ENCODE measurements at regions not wholly inside any gene's neighbourhood (a gene's known extent, or its start where the extent isn't known, plus 50 kb on each side); places are given as distances from the start of the nearest gene placed in this dataset.

DNA sequence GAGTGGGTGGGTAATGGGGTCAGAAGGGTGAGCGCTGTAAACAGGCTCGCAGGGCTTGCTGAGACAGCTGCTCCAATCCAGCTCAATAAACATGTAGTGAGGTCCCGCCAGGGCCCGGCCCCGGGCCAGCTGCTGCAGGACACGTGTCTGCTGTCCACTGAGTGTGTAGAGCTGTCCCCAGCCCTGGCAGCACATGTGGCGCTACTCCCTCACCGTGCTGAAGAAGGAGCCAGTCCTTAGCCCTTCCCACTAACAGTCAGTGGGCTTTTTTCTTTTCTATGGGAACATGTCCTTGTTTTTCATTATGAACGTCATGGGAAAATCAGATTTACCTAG, 78.9 kb upstream of the C1orf174 start:
- H3K27me3 ChIP-seq (ENCODE audit: control insufficient read depth, insufficient read depth, low read length), result no peaks in the 10 kb centered on the region
- no peaks in the 10 kb centered on the region for H3K36me3 ChIP-seq (ENCODE audit: control insufficient read depth, low read depth, low read length)
- no peaks in the 10 kb centered on the region for H3K4me1 ChIP-seq (ENCODE audit: control insufficient read depth, low read depth, low read length)
- no peak overlapping the region for H3K27ac ChIP-seq (ENCODE audit: low read length)
- H3K9ac ChIP-seq (ENCODE audit: low read length), result no peak overlapping the region
- no peaks in the 10 kb centered on the region for H3K9me3 ChIP-seq (ENCODE audit: control insufficient read depth, low read depth, low read length)
- no peak overlapping the region for H3K4me3 ChIP-seq (ENCODE audit: low read length)

DNA sequence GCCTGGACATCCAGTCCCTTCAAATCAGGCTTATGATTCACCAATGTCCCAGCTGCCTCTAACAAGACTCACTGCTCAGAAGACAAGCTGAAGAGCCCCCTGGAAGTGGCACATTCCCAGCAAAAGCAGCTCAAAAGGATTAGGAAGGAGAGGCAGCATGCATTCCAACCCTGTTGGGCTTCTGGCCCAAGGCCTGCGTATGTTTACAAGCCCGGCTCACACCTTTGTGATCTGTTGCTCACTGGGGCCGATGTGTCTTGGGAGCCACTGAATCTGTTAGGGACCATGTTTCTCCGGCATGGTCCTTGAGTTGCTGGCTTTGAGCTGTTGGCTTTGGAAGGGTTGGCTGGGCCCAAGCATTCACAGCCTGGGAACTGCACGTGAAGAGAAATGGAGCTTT, 81.2 kb upstream of the C1orf174 start:
- Histone ChIP-seq H3K9ac (ENCODE audit: low read length) (no peak overlapping the region), H3K27ac (ENCODE audit: low read length) (no peak overlapping the region), H3K4me1 (ENCODE audit: control insufficient read depth, low read depth, low read length) (no peaks in the 10 kb centered on the region), H3K4me3 (ENCODE audit: low read length) (no peak overlapping the region), H3K9me3 (ENCODE audit: control insufficient read depth, low read depth, low read length) (no peaks in the 10 kb centered on the region), H3K36me3 (ENCODE audit: control insufficient read depth, low read depth, low read length) (no peaks in the 10 kb centered on the region), H3K27me3 (ENCODE audit: control insufficient read depth, insufficient read depth, low read length) (no peaks in the 10 kb centered on the region)

DNA sequence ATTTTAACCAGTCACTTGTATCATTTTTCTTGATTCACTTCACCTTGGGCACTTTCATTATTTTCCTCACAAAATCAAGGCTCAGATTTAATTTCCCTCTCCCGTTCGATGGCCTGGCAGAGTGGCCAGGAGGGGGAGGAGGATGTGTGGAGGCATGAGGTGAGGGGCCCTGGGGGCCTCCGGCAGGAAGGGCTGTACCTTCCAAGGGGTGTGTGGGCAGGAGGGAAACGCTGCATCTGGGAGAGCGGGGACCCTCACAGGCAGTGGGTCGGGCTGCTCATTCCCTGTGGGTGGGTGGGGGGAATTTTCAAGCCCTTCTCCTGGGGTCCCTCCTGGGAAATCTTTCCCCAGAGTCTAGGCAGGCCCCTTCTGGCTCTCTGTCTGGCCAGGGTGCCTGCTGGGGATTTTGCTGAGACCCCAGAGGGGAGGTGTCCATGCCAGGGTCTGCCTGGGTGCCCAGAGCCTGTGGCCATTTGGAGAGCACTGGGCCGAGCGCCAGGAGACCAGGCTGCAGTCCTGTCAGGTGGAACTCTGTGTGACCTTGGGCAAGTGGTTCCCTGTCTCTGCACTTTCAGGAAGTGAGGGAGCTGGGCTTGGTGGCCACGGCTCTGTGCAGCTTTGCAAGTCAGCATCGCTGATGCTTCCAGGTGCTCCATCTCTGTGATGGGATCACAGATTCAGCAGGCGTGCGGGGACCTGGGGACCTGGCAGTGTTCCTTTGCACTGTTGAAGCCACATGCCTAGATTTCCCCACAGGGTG, 81.9 kb upstream of the C1orf174 start:
- Histone ChIP-seq H3K9ac (ENCODE audit: low read length) (no peak overlapping the region), H3K27me3 (ENCODE audit: control insufficient read depth, insufficient read depth, low read length) (no peaks in the 10 kb centered on the region), H3K4me3 (ENCODE audit: low read length) (no peak overlapping the region), H3K36me3 (ENCODE audit: control insufficient read depth, low read depth, low read length) (no peaks in the 10 kb centered on the region), H3K27ac (ENCODE audit: low read length) (no peak overlapping the region), H3K4me1 (ENCODE audit: control insufficient read depth, low read depth, low read length) (no peaks in the 10 kb centered on the region), H3K9me3 (ENCODE audit: control insufficient read depth, low read depth, low read length) (no peaks in the 10 kb centered on the region)

DNA sequence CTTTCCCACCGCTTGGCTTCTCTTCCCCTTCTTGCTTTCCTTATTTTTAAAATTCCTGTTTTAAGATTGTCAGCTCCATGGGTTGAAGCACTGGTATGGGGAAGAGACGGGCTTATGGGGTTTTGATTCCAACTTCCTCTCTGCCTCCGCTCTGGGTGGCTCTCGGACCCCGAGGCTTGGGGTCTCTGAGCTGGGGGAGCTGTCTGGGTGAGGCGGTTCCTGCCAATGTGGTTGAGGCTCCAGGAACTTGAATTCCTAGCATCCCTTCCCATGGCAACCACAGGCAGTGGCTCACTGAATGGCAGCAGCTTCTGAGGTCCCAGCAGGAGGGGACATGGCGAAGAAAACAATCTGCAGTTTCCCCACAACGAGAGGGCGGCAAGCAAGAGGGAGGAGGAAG, 83.1 kb upstream of the C1orf174 start:
- no peak overlapping the region for H3K27ac ChIP-seq (ENCODE audit: low read length)

DNA sequence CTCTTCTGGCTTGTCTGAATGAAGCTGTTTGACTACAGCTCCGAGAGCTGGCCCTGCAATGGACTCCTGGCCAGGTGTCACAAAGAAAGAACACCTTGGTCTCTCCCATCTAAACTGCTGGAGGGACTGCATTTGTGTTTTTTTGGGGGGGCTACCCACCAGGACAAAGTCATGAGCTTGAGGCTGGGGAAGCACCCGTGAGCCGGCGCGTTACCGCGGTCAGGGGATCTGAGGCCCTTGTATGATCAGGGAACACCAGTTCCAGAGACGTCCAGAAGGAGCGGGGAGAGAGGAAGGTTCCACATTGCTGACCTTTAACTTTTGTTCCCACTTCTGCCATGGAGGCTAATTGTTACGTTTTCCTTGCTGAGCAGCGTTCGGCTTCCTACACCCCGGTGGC, 84.5 kb upstream of the C1orf174 start:
- no peaks in the 10 kb centered on the region for H3K36me3 ChIP-seq (ENCODE audit: control insufficient read depth, low read depth, low read length)
- no peaks in the 10 kb centered on the region for H3K4me1 ChIP-seq (ENCODE audit: control insufficient read depth, low read depth, low read length)
- no peaks in the 10 kb centered on the region for H3K9me3 ChIP-seq (ENCODE audit: control insufficient read depth, low read depth, low read length)
- no peak overlapping the region for H3K27ac ChIP-seq (ENCODE audit: low read length)
- H3K27me3 ChIP-seq (ENCODE audit: control insufficient read depth, insufficient read depth, low read length), result no peaks in the 10 kb centered on the region
- H3K9ac ChIP-seq (ENCODE audit: low read length), result no peak overlapping the region
- no peak overlapping the region for H3K4me3 ChIP-seq (ENCODE audit: low read length)

More for the DNA sequence above, 83.1 kb upstream of the C1orf174 start:
- Histone ChIP-seq H3K27me3 (ENCODE audit: control insufficient read depth, insufficient read depth, low read length) (no peaks in the 10 kb centered on the region), H3K36me3 (ENCODE audit: control insufficient read depth, low read depth, low read length) (no peaks in the 10 kb centered on the region), H3K9ac (ENCODE audit: low read length) (no peak overlapping the region), H3K4me1 (ENCODE audit: control insufficient read depth, low read depth, low read length) (no peaks in the 10 kb centered on the region), H3K4me3 (ENCODE audit: low read length) (no peak overlapping the region), H3K9me3 (ENCODE audit: control insufficient read depth, low read depth, low read length) (no peaks in the 10 kb centered on the region)

DNA sequence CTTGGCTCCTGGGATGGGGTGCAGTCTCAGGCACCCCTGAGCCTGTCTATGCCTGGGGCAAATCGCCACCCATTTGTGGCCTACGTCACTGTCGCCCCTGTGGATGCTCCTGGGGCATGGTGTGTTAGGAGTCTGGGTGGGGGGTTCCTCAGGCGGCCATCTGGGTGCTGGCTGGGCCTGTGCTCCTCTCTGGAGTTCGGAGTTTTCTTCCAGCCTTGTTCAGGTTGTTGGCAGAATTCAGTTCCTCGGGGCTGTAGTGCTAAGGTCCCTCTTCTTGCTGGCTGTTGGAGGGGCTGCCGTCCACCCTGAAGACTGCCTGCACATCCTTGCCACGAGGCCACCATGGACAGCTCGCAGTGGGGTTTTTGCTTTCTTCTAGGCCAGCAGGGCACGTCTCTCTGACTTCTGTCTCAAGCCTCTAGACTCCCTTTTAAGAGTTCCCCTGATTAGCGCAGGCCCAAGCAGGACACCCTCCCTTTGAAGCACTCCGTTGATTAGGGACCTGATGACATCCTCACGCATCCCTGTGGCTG, 86.7 kb upstream of the C1orf174 start:
- Histone ChIP-seq H3K4me3 (ENCODE audit: low read length) (no peak overlapping the region), H3K9ac (ENCODE audit: low read length) (no peak overlapping the region), H3K27me3 (ENCODE audit: control insufficient read depth, insufficient read depth, low read length) (no peaks in the 10 kb centered on the region), H3K36me3 (ENCODE audit: control insufficient read depth, low read depth, low read length) (no peaks in the 10 kb centered on the region), H3K9me3 (ENCODE audit: control insufficient read depth, low read depth, low read length) (no peaks in the 10 kb centered on the region), H3K27ac (ENCODE audit: low read length) (no peak overlapping the region), H3K4me1 (ENCODE audit: control insufficient read depth, low read depth, low read length) (no peaks in the 10 kb centered on the region)

DNA sequence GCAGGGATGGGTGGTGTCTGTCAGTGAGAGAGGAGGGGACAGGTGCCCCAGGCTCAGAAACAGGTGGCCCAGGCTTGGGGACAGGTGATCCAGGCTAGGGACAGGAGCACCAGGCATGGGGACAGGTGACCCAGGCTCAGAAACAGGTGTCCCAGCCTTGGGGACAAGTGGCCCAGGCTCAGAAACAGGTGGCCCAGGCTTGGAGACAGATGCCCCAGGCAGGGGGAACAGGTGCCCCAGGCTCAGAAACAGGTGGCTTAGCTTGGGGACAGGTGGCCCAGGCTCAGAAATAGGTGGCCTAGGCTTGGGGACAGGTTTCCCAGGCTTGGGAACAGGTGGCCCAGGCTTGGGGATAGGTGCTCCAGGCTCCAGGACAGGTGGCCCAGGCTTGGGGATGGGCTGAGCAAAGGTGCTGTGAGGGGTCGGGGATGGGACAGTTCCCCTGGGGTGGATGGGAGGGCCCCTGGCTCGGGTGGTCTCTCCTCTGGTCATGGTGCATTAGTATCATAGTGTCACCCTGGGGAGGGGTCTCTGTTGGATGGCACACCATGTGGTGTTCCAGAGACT, 87.7 kb upstream of the C1orf174 start:
- no peaks in the 10 kb centered on the region for H3K4me1 ChIP-seq (ENCODE audit: control insufficient read depth, low read depth, low read length)
- H3K27me3 ChIP-seq (ENCODE audit: control insufficient read depth, insufficient read depth, low read length), result no peaks in the 10 kb centered on the region
- no peak overlapping the region for H3K4me3 ChIP-seq (ENCODE audit: low read length)
- H3K9ac ChIP-seq (ENCODE audit: low read length), result no peak overlapping the region
- H3K27ac ChIP-seq (ENCODE audit: low read length), result no peak overlapping the region
- no peaks in the 10 kb centered on the region for H3K9me3 ChIP-seq (ENCODE audit: control insufficient read depth, low read depth, low read length)
- H3K36me3 ChIP-seq (ENCODE audit: control insufficient read depth, low read depth, low read length), result no peaks in the 10 kb centered on the region

DNA sequence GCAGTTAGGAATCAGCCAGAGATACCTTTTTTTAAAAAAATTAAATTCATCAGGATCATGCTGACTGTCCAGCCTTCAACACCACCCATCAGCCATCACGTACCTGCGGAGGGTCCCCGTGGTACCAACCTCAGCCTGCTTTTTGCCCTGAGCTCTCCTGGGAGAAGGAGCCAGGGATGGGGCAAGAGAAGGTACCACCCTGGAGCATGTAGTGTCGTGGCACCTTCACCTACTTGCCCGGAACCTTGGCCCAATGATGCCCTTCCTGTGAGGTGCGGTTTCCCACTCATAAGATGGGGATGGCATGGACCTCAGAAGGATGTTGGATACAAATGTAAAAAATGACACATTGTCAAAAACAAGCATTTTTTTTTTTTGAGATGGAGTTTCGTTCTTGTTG, 88.4 kb upstream of the C1orf174 start:
- no peak overlapping the region for H3K9ac ChIP-seq (ENCODE audit: low read length)
- H3K9me3 ChIP-seq (ENCODE audit: control insufficient read depth, low read depth, low read length), result no peaks in the 10 kb centered on the region
- no peaks in the 10 kb centered on the region for H3K27me3 ChIP-seq (ENCODE audit: control insufficient read depth, insufficient read depth, low read length)
- H3K36me3 ChIP-seq (ENCODE audit: control insufficient read depth, low read depth, low read length), result no peaks in the 10 kb centered on the region
- no peak overlapping the region for H3K27ac ChIP-seq (ENCODE audit: low read length)
- H3K4me3 ChIP-seq (ENCODE audit: low read length), result no peak overlapping the region
- no peaks in the 10 kb centered on the region for H3K4me1 ChIP-seq (ENCODE audit: control insufficient read depth, low read depth, low read length)

DNA sequence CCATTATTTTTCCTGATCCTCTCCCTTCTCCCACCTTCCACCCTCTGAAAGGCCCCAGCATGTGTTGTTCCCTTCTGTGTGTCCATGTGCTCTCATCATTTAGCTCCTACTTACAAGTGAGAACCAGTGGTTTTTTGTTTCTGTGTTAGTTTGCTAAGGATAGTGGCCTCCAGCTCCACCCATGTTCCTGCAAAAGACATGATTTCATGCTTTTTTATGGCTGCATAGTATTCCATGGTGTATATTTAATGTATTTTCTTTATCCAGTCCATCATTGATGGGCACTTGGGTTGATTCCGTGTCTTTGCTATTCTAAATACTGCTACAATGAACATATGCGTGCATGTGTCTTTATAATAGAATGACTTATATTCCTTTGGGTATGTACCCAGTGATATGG, 89.4 kb upstream of the C1orf174 start:
- Histone ChIP-seq H3K27ac (ENCODE audit: low read length) (no peak overlapping the region), H3K4me3 (ENCODE audit: low read length) (no peak overlapping the region), H3K9me3 (ENCODE audit: control insufficient read depth, low read depth, low read length) (no peaks in the 10 kb centered on the region), H3K4me1 (ENCODE audit: control insufficient read depth, low read depth, low read length) (no peaks in the 10 kb centered on the region), H3K9ac (ENCODE audit: low read length) (no peak overlapping the region), H3K36me3 (ENCODE audit: control insufficient read depth, low read depth, low read length) (no peaks in the 10 kb centered on the region), H3K27me3 (ENCODE audit: control insufficient read depth, insufficient read depth, low read length) (no peaks in the 10 kb centered on the region)

DNA sequence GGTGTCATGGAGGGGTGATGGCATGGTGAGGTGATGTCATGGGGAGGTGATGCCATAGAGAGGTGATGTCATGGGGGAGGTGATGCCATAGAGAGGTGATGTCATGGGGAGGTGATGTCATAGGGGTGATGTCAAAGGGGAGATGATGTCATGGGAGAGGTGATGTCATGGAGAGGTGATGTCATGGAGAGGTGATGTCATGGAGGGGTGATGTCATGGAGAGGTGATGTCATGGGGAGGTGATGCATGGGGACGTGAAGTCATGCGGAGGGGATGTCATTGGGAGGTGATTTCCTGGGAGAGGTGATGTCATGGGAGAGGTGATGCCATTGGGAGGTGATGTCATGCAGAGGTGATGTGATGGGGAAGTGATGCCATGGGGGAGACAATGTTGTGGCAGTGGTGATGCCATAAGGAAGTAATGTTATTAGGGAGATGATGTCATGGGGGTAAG, 92.1 kb upstream of the C1orf174 start:
- no peak overlapping the region for H3K4me3 ChIP-seq (ENCODE audit: low read length)
- no peak overlapping the region for H3K27ac ChIP-seq (ENCODE audit: low read length)
- H3K36me3 ChIP-seq (ENCODE audit: control insufficient read depth, low read depth, low read length), result no peaks in the 10 kb centered on the region
- H3K9ac ChIP-seq (ENCODE audit: low read length), result no peak overlapping the region
- H3K4me1 ChIP-seq (ENCODE audit: control insufficient read depth, low read depth, low read length), result no peaks in the 10 kb centered on the region
- H3K27me3 ChIP-seq (ENCODE audit: control insufficient read depth, insufficient read depth, low read length), result no peaks in the 10 kb centered on the region
- no peaks in the 10 kb centered on the region for H3K9me3 ChIP-seq (ENCODE audit: control insufficient read depth, low read depth, low read length)

DNA sequence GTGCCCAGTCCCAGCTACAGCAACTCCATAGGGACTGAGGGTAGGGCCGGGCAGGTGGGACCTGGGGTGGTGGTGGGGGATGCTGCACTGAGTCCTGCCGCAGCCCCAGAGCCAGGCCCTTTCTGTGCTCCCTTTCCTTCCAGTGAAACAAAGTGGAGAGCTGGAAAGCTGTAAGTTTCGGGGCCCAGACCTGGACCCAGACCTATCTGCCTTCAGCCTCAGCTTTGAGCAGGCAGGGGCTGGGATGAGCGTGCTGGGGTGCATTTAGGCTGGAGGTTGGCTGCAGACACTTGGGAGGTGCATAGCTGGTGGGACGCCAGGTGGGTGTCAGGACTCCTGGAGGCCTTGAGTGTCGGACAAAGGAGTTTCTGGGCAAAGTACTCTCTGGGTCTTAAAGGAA, 92.7 kb upstream of the C1orf174 start:
- H3K4me1 ChIP-seq (ENCODE audit: control insufficient read depth, low read depth, low read length), result no peaks in the 10 kb centered on the region
- H3K36me3 ChIP-seq (ENCODE audit: control insufficient read depth, low read depth, low read length), result no peaks in the 10 kb centered on the region
- no peak overlapping the region for H3K27ac ChIP-seq (ENCODE audit: low read length)
- H3K4me3 ChIP-seq (ENCODE audit: low read length), result no peak overlapping the region
- no peaks in the 10 kb centered on the region for H3K27me3 ChIP-seq (ENCODE audit: control insufficient read depth, insufficient read depth, low read length)
- no peak overlapping the region for H3K9ac ChIP-seq (ENCODE audit: low read length)
- no peaks in the 10 kb centered on the region for H3K9me3 ChIP-seq (ENCODE audit: control insufficient read depth, low read depth, low read length)

Measured in iPS-18a (cell line).